Activated T-cell treated with anti-CD3 and anti-CD28 coated beads, Interleukin-2, amount 50 U/mL, for 24 hours (primary cell): ENCODE measurements at regions not wholly inside any gene's neighbourhood (a gene's known extent, or its start where the extent isn't known, plus 50 kb on each side); places are given as distances from the start of the nearest gene placed in this dataset.
A peak's percentile ranks its signal among the peaks of the same experiment; 100 is the strongest.

Experiments used
- DNase-seq: peaks from one replicate; pipeline ENCODE4 v3.0.0-alpha.2; 2020
- H3K27ac Mint-ChIP-seq: 2 replicates; pipeline ENCODE4 v1.8.0; 2020; ENCODE audit warnings: mild to moderate bottlenecking, mixed read lengths
- H3K27me3 Mint-ChIP-seq: 2 replicates; pipeline ENCODE4 v1.8.0; 2020; ENCODE audit warnings: mixed read lengths
- H3K36me3 Mint-ChIP-seq: 2 replicates; pipeline ENCODE4 v1.8.0; 2020; ENCODE audit warnings: low read depth, mixed read lengths
- H3K4me1 Mint-ChIP-seq: 2 replicates; pipeline ENCODE4 v1.8.0; 2020; ENCODE audit warnings: low read depth, mixed read lengths
- H3K4me3 Mint-ChIP-seq: 2 replicates; pipeline ENCODE4 v1.8.0; 2020; ENCODE audit warnings: mild to moderate bottlenecking, moderate library complexity, mixed read lengths
- H3K9me3 Mint-ChIP-seq: 2 replicates; pipeline ENCODE4 v1.8.0; 2020; ENCODE audit warnings: mixed read lengths

DNA sequence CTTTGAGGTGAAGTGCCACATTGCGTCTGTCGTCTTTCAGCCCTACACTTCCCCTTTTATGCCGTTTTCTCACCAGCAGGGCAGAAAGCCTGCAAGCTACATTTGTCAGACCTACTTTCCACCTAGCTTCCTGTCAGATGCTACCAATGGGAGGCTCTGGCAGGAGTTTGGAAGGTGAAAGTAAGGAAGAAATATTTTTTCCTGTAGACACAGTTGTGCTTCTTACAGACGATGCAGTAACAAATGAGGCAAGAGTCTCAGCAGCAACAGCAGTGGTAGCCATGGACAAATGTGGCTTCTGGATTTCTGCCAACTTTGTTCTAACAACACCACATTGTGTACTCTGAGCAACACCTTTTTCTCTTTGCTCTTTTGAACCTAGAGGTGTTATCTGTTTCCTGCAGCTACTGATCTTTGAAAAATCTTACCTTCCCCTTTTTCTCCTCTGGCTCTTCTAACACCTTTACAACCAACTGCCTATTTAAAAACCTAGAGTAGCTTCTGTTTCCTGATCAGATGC, 70.6 kb upstream of the STT3B start:
- peak overlapping the region; percentile 56 for H3K27ac Mint-ChIP-seq
- H3K36me3 Mint-ChIP-seq, result no peaks in the 10 kb centered on the region
- no peak overlapping the region for H3K4me3 Mint-ChIP-seq
- no peaks in the 10 kb centered on the region for H3K27me3 Mint-ChIP-seq
- peaks cover 52% of the 10 kb centered on the region for H3K4me1 Mint-ChIP-seq
- no peaks in the 10 kb centered on the region for H3K9me3 Mint-ChIP-seq
- DNase-seq, result peak; percentile 41

DNA sequence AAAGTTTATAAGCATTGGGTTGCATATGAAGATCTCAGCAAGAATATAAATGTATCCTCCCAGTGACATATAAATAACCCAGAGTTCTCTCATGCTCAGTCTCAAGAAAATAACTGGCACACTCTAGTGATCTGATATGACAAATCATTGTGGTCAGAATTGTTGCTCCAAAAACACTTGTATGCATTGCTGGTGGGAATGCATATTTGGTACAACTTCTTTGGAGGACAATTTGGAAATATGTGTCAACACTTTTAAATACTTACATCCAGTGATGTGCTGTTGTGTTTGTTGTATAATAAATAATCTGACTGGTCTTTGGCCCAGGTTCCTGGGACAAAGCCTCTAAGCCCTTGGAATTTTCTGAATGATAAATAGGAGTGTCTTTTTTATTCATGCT, 66.7 kb upstream of the STT3B start:
- H3K27ac Mint-ChIP-seq, result no peak overlapping the region
- H3K4me3 Mint-ChIP-seq, result no peak overlapping the region

DNA sequence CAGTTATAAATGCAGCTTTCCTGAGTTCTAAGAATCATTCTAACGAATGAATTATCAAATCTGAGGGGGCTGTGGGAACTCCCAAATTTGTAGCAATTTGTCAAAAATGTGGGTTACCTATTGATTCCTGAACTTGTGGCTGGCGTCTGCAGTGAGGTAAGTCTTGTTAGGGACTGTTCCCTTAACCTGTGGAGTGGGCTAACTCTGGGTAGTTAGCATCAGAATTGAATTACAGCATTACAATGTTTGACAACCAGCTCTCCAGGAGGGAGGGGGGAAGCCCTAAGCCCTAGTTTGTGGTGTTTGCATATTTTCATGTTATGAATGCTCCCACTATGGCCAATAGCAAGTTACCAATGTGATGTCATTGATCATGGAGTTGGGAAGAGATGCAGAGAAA, 65.9 kb upstream of the STT3B start:
- Mint-ChIP-seq H3K36me3 (peaks cover 5% of the 10 kb centered on the region), H3K27me3 (peaks cover 6% of the 10 kb centered on the region), H3K4me3 (no peak overlapping the region), H3K9me3 (peaks cover 8% of the 10 kb centered on the region), H3K4me1 (peaks cover 47% of the 10 kb centered on the region), H3K27ac (no peak overlapping the region)
- no peak for DNase-seq

More for the DNA sequence above, 66.7 kb upstream of the STT3B start:
- H3K4me1 Mint-ChIP-seq, result peaks cover 55% of the 10 kb centered on the region
- peaks cover 3% of the 10 kb centered on the region for H3K9me3 Mint-ChIP-seq
- H3K36me3 Mint-ChIP-seq, result no peaks in the 10 kb centered on the region
- H3K27me3 Mint-ChIP-seq, result no peaks in the 10 kb centered on the region
- DNase-seq, result no peak

DNA sequence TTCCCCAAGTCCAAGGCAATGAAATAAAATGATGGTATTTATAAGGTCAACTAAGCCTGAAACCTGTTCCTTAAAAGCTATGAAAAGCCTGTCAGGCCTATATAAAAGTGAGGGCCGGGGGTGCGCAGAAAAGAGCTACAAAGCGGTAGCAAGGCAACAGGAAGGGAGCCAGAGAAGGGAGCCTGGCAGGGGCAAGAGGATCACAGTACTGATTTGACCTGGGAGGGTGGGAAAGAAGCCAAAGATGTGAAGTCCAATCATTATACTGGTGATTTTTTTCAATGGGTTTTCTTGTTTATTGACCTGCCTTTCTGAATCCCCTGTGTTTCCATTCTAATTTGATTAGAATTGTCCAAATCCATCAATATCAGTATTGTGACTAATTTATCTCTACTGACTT, 64.3 kb upstream of the STT3B start:
- no peak for DNase-seq
- H3K27ac Mint-ChIP-seq, result no peak overlapping the region
- H3K9me3 Mint-ChIP-seq, result peaks cover 13% of the 10 kb centered on the region
- no peak overlapping the region for H3K4me3 Mint-ChIP-seq
- peaks cover 47% of the 10 kb centered on the region for H3K4me1 Mint-ChIP-seq
- peaks cover 9% of the 10 kb centered on the region for H3K27me3 Mint-ChIP-seq
- H3K36me3 Mint-ChIP-seq, result peaks cover 11% of the 10 kb centered on the region

DNA sequence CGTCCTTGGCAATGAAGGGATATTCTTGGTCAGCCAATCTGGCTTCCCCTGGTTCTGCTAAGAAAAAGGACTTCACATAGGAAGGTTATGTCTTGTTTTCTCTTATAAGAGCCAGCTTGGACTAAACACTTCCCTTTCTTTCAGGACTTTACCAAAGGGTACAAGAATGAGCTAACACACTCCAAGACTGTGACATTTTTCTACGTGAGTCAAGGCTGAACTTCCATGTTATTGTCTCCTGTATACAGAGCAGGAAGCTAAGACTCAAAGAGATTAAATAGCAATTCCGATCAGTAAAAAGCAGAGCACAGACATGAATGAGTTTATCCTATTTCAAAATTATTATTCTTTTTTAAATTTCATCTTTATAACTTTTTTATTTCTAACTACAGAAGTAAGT, 63.3 kb upstream of the STT3B start:
- peaks cover 14% of the 10 kb centered on the region for H3K36me3 Mint-ChIP-seq
- DNase-seq, result no peak
- peaks cover 41% of the 10 kb centered on the region for H3K4me1 Mint-ChIP-seq
- H3K27ac Mint-ChIP-seq, result no peak overlapping the region
- H3K4me3 Mint-ChIP-seq, result no peak overlapping the region
- H3K27me3 Mint-ChIP-seq, result peaks cover 9% of the 10 kb centered on the region
- peaks cover 19% of the 10 kb centered on the region for H3K9me3 Mint-ChIP-seq

DNA sequence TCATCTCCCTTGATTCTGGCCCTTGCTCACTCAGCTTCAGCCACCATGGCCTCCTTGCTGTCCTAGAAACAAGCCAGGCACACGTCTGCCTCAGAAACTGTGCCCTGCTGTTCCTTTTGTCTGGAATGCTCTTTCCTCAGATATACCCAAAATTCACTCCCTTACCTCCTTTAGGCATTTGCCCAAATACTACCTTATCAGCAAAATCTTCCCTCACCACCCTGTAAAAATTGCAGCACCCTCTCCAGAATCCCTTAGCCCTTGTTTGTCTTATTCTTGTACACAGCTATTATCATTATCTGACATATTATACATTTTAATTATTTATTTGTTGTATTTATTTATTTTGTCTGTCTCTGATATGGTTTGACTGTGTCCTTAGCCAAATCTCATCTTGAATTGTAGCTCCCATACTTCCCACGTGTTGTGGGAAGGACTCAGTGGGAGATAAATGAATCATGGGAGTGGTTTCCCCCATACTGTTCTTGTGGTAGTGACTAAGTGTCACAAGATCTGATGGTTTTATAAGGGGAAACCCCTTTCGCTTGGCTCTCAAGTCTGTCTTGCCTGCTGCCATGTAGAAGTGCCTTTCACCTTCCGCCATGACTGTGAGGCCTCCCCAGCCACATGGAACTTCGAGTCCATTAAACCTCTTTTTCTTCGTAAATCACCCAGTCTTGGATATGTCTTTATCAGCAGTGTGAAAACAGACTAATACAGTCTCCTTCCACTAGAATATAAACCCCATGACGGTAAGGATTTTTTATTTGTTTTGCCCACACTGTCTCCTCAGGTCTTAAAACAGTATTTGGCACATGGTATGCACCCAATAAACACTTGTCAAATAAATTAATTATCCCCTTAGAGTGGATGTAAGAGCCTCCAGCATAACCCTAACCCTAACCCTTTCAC, 60.0 kb upstream of the STT3B start:
- peak; percentile 43 for DNase-seq
- Mint-ChIP-seq H3K4me1 (peaks cover 23% of the 10 kb centered on the region), H3K36me3 (peaks cover 14% of the 10 kb centered on the region), H3K9me3 (peaks cover 19% of the 10 kb centered on the region), H3K27ac (peak overlapping the region; percentile 77), H3K4me3 (no peak overlapping the region), H3K27me3 (peaks cover 9% of the 10 kb centered on the region)

DNA sequence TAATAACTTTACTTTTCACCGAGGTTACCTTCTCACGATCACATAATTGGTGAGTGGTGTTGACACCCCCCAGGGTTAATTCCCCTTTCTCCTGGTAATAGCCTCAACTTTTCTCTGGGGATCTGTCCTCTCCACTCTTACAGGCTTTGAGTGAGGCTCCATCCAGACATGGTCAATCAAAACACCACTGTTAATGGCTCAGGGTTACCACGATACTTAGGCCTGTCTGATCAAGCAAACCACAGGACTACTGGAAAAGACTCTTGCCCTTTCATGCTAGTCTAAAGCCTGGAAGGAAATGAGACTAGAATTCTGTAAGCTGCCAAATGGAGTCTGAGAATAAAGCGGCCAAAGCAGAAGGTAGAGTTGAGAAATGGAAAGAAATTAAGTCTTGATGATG, 56.5 kb upstream of the STT3B start:
- DNase-seq, result no peak
- peaks cover 14% of the 10 kb centered on the region for H3K9me3 Mint-ChIP-seq
- H3K4me3 Mint-ChIP-seq, result no peak overlapping the region
- peaks cover 14% of the 10 kb centered on the region for H3K36me3 Mint-ChIP-seq
- no peak overlapping the region for H3K27ac Mint-ChIP-seq
- peaks cover 20% of the 10 kb centered on the region for H3K4me1 Mint-ChIP-seq
- peaks cover 7% of the 10 kb centered on the region for H3K27me3 Mint-ChIP-seq

DNA sequence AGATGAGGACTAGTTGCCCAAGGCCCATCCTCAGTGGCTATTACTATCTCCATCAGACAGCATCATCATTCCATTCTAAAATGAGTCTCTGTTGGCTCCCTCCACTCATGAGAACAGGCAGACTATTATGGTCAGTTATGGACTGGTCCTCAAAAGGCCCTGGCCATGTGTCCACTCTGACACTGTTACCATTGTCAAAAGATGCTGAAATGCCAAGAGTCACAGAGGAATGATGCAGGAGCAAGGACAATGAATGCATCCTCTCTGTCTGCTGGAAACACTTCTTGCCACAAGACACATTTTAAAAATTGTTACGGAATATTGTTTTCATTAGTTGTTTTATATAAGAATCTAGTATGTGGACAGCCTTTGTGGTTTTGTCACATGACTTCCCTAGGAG, 53.3 kb upstream of the STT3B start:
- Mint-ChIP-seq H3K4me1 (no peaks in the 10 kb centered on the region), H3K9me3 (no peaks in the 10 kb centered on the region), H3K27ac (no peak overlapping the region)

DNA sequence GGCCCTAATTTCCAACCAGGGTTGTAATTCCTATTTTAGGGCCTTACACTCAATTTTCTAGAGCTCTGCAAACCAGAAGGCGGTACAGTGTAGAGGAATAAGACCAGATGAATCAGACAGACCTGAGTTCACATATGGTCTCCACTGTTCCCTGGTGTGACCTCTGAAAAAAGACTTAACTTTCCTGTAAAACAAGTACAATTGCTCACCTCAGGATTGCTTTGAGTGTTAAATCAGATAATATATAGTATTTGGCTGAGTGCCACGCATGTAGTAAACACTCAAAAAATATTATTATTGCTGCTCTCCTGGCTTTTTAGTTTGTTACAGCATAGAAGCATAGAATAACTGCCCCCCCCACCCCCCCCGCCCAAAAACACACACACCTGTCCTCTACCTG, 51.0 kb upstream of the STT3B start:
- no peak for DNase-seq
- Mint-ChIP-seq H3K4me3 (no peak overlapping the region), H3K27ac (no peak overlapping the region), H3K36me3 (no peaks in the 10 kb centered on the region), H3K4me1 (no peaks in the 10 kb centered on the region), H3K27me3 (no peaks in the 10 kb centered on the region), H3K9me3 (no peaks in the 10 kb centered on the region)

More for the DNA sequence above, 53.3 kb upstream of the STT3B start:
- Mint-ChIP-seq H3K4me3 (no peak overlapping the region), H3K36me3 (no peaks in the 10 kb centered on the region), H3K27me3 (no peaks in the 10 kb centered on the region)
- DNase-seq, result no peak

DNA sequence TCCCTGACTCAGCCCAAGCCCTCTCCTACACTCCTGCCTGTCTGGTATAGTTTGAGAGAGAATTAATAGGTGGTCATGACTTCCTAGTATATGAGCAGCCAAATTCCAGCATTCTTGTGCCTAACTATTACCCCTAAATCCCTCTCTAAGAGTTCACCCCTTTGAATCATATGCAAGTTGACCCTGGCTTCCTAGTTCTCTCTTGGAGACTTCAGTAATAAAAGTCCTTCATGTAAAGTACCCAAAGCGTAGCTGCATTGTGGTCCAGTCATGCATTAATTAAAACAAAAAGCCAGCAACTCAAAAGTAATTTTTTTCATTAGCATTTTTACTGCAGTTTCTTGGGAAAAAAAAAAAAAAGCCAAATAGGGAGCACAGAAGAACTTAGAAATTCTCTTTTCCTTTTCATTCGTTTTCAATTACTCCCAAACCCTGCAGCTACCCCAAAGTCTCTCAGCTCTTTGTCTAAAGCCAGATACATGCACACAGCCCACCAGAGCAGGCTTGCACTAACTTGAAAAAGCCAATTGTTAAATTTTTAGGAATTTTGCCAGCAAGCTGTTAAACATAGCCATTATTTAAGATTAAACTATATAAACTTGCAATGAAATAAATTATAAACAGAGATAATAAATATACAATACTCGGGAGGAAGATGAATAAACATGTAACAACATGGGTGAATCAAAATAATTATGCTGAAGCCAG, 50.1 kb upstream of the STT3B start:
- no peak for DNase-seq
- no peaks in the 10 kb centered on the region for H3K9me3 Mint-ChIP-seq
- H3K4me1 Mint-ChIP-seq, result no peaks in the 10 kb centered on the region
- H3K4me3 Mint-ChIP-seq, result no peak overlapping the region
- H3K27ac Mint-ChIP-seq, result no peak overlapping the region
- H3K27me3 Mint-ChIP-seq, result no peaks in the 10 kb centered on the region
- H3K36me3 Mint-ChIP-seq, result no peaks in the 10 kb centered on the region
